Uterus (tissue), 2 donors: ENCODE measurements at regions not wholly inside any gene's neighbourhood (a gene's known extent, or its start where the extent isn't known, plus 50 kb on each side); places are given as distances from the start of the nearest gene placed in this dataset.

Source experiments
- POLR2A ChIP-seq, 2 donors: fragments of 450-650 bp; IDR thresholded peaks; one replicate each; pipeline ENCODE4 v1.6.1; 2016; ENCODE audit warnings: antibody characterized with exemption in 2 of 2, mild to moderate bottlenecking in 1 of 2, moderate library complexity in 1 of 2
- TF ChIP-seq, protein P1 (sequence below), 4 experiments: fragments of 200-600 bp in 2 of 4; fragments of 450-650 bp in 2 of 4; sonication (generic) in 2 of 4; IDR thresholded peaks; one replicate each; pipeline ENCODE4 v1.5.1; 2016 to 2019; ENCODE audit warnings: antibody characterized with exemption in 4 of 4, mild to moderate bottlenecking in 2 of 4, moderate library complexity in 1 of 4

DNA sequence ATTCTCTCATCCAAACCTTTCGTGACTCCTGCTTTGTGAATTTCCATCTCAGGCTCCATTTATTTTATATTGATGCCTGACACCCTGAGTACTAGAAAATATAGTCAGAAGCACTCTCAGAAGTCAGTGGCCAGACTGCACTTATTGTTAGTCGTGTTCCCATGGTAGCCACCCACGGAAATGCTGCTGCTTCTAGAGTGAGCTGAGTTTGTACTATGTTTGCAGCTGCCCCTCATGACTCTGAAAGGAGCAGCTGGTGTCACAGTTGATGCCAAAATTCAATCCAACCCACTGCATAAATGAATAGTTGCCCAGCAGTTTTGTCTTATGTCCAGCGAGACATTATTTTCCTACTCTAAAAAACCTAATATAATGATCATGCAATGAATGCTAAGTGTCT is 265.2 kb upstream of the SPHKAP start:
- TF ChIP-seq, protein P1, sequence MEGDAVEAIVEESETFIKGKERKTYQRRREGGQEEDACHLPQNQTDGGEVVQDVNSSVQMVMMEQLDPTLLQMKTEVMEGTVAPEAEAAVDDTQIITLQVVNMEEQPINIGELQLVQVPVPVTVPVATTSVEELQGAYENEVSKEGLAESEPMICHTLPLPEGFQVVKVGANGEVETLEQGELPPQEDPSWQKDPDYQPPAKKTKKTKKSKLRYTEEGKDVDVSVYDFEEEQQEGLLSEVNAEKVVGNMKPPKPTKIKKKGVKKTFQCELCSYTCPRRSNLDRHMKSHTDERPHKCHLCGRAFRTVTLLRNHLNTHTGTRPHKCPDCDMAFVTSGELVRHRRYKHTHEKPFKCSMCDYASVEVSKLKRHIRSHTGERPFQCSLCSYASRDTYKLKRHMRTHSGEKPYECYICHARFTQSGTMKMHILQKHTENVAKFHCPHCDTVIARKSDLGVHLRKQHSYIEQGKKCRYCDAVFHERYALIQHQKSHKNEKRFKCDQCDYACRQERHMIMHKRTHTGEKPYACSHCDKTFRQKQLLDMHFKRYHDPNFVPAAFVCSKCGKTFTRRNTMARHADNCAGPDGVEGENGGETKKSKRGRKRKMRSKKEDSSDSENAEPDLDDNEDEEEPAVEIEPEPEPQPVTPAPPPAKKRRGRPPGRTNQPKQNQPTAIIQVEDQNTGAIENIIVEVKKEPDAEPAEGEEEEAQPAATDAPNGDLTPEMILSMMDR (IDR thresholded peaks at IDR 0.05): no peak
- TF ChIP-seq POLR2A (IDR thresholded peaks at IDR 0.05): no peak
